IMR-90 (cell line): ENCODE measurements at regions not wholly inside any gene's neighbourhood (a gene's known extent, or its start where the extent isn't known, plus 50 kb on each side); places are given as distances from the start of the nearest gene placed in this dataset.
"Not testable (repeated sequence)": the region's sequence is repeated elsewhere in the genome, so short reads cannot be mapped to it uniquely, and the experiment has no call there.

ENCODE experiments used
- ATAC-seq: fragments of 200-7000 bp; cut with Tn5 transposase; 2 replicates; pipeline ENCODE4 v1.9.1; 2020; ENCODE audit warnings: low read depth, mild to moderate bottlenecking, moderate library complexity
- BruUV-seq: library from RNA; stranded (reverse); fragments of 400-500 nt; replicated peaks from 2 replicates; lab custom pipeline; 2021; lab: Mats Ljungman, UMichigan
- CTCF ChIA-PET: fragments of 300-600 bp; formaldehyde crosslinking; extraction: SDS; loops from one replicate; lab custom pipeline; 2021; ENCODE audit warnings: antibody characterized with exemption; lab: Yijun Ruan, JAX
- POLR2A ChIA-PET: fragments of 300-600 bp; sonication (Branson Sonifier 250); formaldehyde crosslinking; loops from one replicate; lab custom pipeline; 2022; ENCODE audit warnings: antibody characterized with exemption; ENCODE audit not compliant: unreplicated experiment; lab: Charles Lee
- DNase-seq: peaks from one replicate; pipeline ENCODE4 v3.0.0; 2013
- H2AFZ ChIP-seq: replicated peaks from 2 replicates; pipeline ENCODE3; 2013; ENCODE audit warnings: low read length, mild to moderate bottlenecking; ENCODE audit not compliant: poor library complexity
- H2AK5ac ChIP-seq: 2 replicates; pipeline ENCODE4 v1.6.1; 2013; ENCODE audit warnings: low read depth, low read length, inconsistent platforms
- H2AK9ac ChIP-seq: replicated peaks from 2 replicates; pipeline ENCODE3; 2013; ENCODE audit warnings: mild to moderate bottlenecking, low read depth, low read length, moderate library complexity; ENCODE audit not compliant: poor library complexity
- H2BK120ac ChIP-seq: 2 replicates; pipeline ENCODE4 v1.6.1; 2013; ENCODE audit warnings: low read depth, low read length, inconsistent platforms
- H2BK15ac ChIP-seq: 3 replicates; pipeline ENCODE4 v1.6.1; 2013; ENCODE audit warnings: low read depth, low read length, inconsistent platforms
- H2BK20ac ChIP-seq: 2 replicates; pipeline ENCODE4 v1.6.1; 2013; ENCODE audit warnings: low read depth, mild to moderate bottlenecking, inconsistent platforms, low read length, moderate library complexity
- H2BK5ac ChIP-seq: 2 replicates; pipeline ENCODE4 v1.6.1; 2013; ENCODE audit warnings: mild to moderate bottlenecking, low read depth, low read length, inconsistent platforms; ENCODE audit not compliant: poor library complexity, severe bottlenecking
- H3K14ac ChIP-seq: replicated peaks from 2 replicates; pipeline ENCODE4 v1.6.1; 2013; ENCODE audit warnings: low read depth, low read length, inconsistent platforms
- H3K18ac ChIP-seq: 2 replicates; pipeline ENCODE4 v1.6.1; 2013; ENCODE audit warnings: low read depth, low read length, control low read depth
- H3K23ac ChIP-seq: 2 replicates; pipeline ENCODE4 v1.6.1; 2013; ENCODE audit warnings: low read depth, low read length, inconsistent platforms
- H3K27ac ChIP-seq: 2 replicates; pipeline ENCODE4 v1.5.1; 2013; ENCODE audit warnings: mild to moderate bottlenecking, control low read depth, low read length; ENCODE audit not compliant: insufficient read depth
- H3K27me3 ChIP-seq: 2 replicates; pipeline ENCODE4 v1.6.1; 2013; ENCODE audit warnings: low read length; ENCODE audit not compliant: control insufficient read depth, insufficient read depth
- H3K36me3 ChIP-seq: 2 replicates; pipeline ENCODE4 v1.6.1; 2013; ENCODE audit warnings: low read length, mixed read lengths; ENCODE audit not compliant: control insufficient read depth, insufficient read depth
- H3K4ac ChIP-seq: 2 replicates; pipeline ENCODE4 v1.6.1; 2013; ENCODE audit warnings: low read depth, low read length, inconsistent platforms
- H3K4me1 ChIP-seq: 2 replicates; pipeline ENCODE4 v1.6.1; 2013; ENCODE audit warnings: low read length, mixed read lengths; ENCODE audit not compliant: control insufficient read depth, insufficient read depth
- H3K4me2 ChIP-seq: 2 replicates; pipeline ENCODE4 v1.6.1; 2013; ENCODE audit warnings: low read depth, mild to moderate bottlenecking, control low read depth, low read length, moderate library complexity
- H3K4me3 ChIP-seq: 2 replicates; pipeline ENCODE4 v1.5.1; 2013; ENCODE audit warnings: low read depth, mild to moderate bottlenecking, control low read depth, low read length, moderate library complexity; ENCODE audit not compliant: insufficient read depth
- H3K56ac ChIP-seq: 2 replicates; pipeline ENCODE4 v1.6.1; 2013; ENCODE audit warnings: low read length, inconsistent platforms; ENCODE audit not compliant: insufficient read depth; ENCODE audit errors: extremely low read depth
- H3K79me1 ChIP-seq, 2 experiments: 2 replicates each; pipeline ENCODE4 v1.6.1; 2013; ENCODE audit warnings: low read length in 2 of 2, inconsistent platforms in 1 of 2, low read depth in 1 of 2
- H3K9ac ChIP-seq: 2 replicates; pipeline ENCODE4 v1.6.1; 2013; ENCODE audit warnings: low read depth, low read length, control low read depth
- H3K9me1 ChIP-seq: 2 replicates; pipeline ENCODE4 v1.6.1; 2013; ENCODE audit warnings: low read length, inconsistent platforms; ENCODE audit not compliant: insufficient read depth
- H3K9me3 ChIP-seq: 2 replicates; pipeline ENCODE4 v1.6.1; 2013; ENCODE audit warnings: low read length; ENCODE audit not compliant: control insufficient read depth, insufficient read depth
- H4K20me1 ChIP-seq: 2 replicates; pipeline ENCODE4 v1.6.1; 2013; ENCODE audit warnings: low read length, inconsistent platforms; ENCODE audit not compliant: insufficient read depth
- H4K5ac ChIP-seq: 2 replicates; pipeline ENCODE4 v1.6.1; 2013; ENCODE audit warnings: mild to moderate bottlenecking, low read depth, low read length, control low read depth
- H4K8ac ChIP-seq, 2 experiments: 2 replicates each; pipeline ENCODE4 v1.6.1; 2013; ENCODE audit warnings: low read depth in 2 of 2, low read length in 2 of 2, control low read depth in 1 of 2, inconsistent platforms in 1 of 2
- H4K91ac ChIP-seq: 2 replicates; pipeline ENCODE4 v1.6.1; 2013; ENCODE audit warnings: low read depth, low read length, inconsistent platforms; ENCODE audit not compliant: insufficient read depth
- WGBS, 2 experiments: methylation state at CpG; one replicate each; pipeline versions ENCODE4 v1.1.5 to v1.1.7; 2013; ENCODE audit warnings: missing lambda C conversion rate in 2 of 2; ENCODE audit not compliant: insufficient read length in 1 of 2; ENCODE audit errors: extremely low coverage in 2 of 2; 5-methylcytosine and 5-hydroxymethylcytosine counted together
- dilution Hi-C: fragments of 300-500 bp; cut with HindIII; formaldehyde crosslinking; loops from one replicate; pipeline ENCODE4 v1.14.3; 2018; ENCODE audit warnings: low sequenced_read_pairs; ENCODE audit not compliant: unreplicated experiment
- in situ Hi-C: fragments of 300-500 bp; cut with MboI; formaldehyde crosslinking; loops from 3 replicates; pipeline ENCODE4 v1.14.3; 2019; ENCODE audit warnings: low sequenced_read_pairs, inconsistent platforms, mixed read lengths
- intact Hi-C: fragments of 100-400 bp; cut with micrococcal nuclease; formaldehyde crosslinking; loops from 2 replicates; pipeline ENCODE4 v1.10.0; 2022

- BruUV-seq, H3K4me2 ChIP-seq, H3K4me3 ChIP-seq, H2BK5ac ChIP-seq, H2AK9ac ChIP-seq, H3K4me1 ChIP-seq, H2AK5ac ChIP-seq, POLR2A ChIA-PET, H2BK20ac ChIP-seq, H3K9ac ChIP-seq, H2BK15ac ChIP-seq, H3K36me3 ChIP-seq, H3K23ac ChIP-seq, ATAC-seq, H3K9me1 ChIP-seq, H4K5ac ChIP-seq, H3K56ac ChIP-seq, intact Hi-C loops, in situ Hi-C loops, H4K20me1 ChIP-seq, H3K14ac ChIP-seq, DNase-seq, H4K91ac ChIP-seq, H2AFZ ChIP-seq, H3K9me3 ChIP-seq, H3K79me1 ChIP-seq, H3K27me3 ChIP-seq, H2BK120ac ChIP-seq, dilution Hi-C loops, CTCF ChIA-PET, H3K27ac ChIP-seq, H3K18ac ChIP-seq, H4K8ac ChIP-seq, H3K4ac ChIP-seq: not testable (repeated sequence)
- no CpG with 5 or more reads among the region's 54 CpGs for whole genome bisulfite sequencing, 2 experiments
These were observed 5001.9 kb upstream of the OR11H1 start for GRCh38 chr22:10526079-10526478.

- H3K27me3 ChIP-seq, H4K91ac ChIP-seq, in situ Hi-C loops, H4K20me1 ChIP-seq, H3K79me1 ChIP-seq, CTCF ChIA-PET, ATAC-seq, H2BK15ac ChIP-seq, H2BK5ac ChIP-seq, H4K5ac ChIP-seq, H2AK9ac ChIP-seq, dilution Hi-C loops, H3K4me1 ChIP-seq, intact Hi-C loops, H3K36me3 ChIP-seq, POLR2A ChIA-PET, H3K9ac ChIP-seq, BruUV-seq, H2AK5ac ChIP-seq, H2BK120ac ChIP-seq, H3K4me2 ChIP-seq, H3K23ac ChIP-seq, H3K18ac ChIP-seq, H3K56ac ChIP-seq, H3K4ac ChIP-seq, H3K9me3 ChIP-seq, H4K8ac ChIP-seq, H3K4me3 ChIP-seq, H2BK20ac ChIP-seq, H3K9me1 ChIP-seq, H2AFZ ChIP-seq, H3K14ac ChIP-seq, H3K27ac ChIP-seq, DNase-seq: not testable (repeated sequence)
- WGBS, 2 experiments, result no CpG with 5 or more reads among the region's 4 CpGs
These were observed 4996.9 kb upstream of the OR11H1 start for GRCh38 chr22:10531141-10531540.
